ENCODE measurements at regions not wholly inside any gene's neighbourhood (a gene's known extent, or its start where the extent isn't known, plus 50 kb on each side); places are given as distances from the start of the nearest gene placed in this dataset.

- no peak for TF ChIP-seq POU2F2 (IDR thresholded peaks at IDR 0.05; ENCODE audit: low read depth, low read length)
- no peak for TF ChIP-seq TAF1 (IDR thresholded peaks at IDR 0.05; ENCODE audit: low read depth, low read length)
- TF ChIP-seq POLR2A (IDR thresholded peaks at IDR 0.05; ENCODE audit: low read depth, low read length), result no peak
- no peak for TF ChIP-seq POLR2AphosphoS5 (IDR thresholded peaks at IDR 0.05; ENCODE audit: low read depth, low read length)
- TF ChIP-seq PAX5 (IDR thresholded peaks at IDR 0.05; ENCODE audit: insufficient read depth, low read length, severe bottlenecking), result no peak
Observed at GRCh38 chr11:23873406-23873805, 623.4 kb upstream of the LUZP2 start.
